ENCODE measurements at regions not wholly inside any gene's neighbourhood (a gene's known extent, or its start where the extent isn't known, plus 50 kb on each side); places are given as distances from the start of the nearest gene placed in this dataset.

DNA sequence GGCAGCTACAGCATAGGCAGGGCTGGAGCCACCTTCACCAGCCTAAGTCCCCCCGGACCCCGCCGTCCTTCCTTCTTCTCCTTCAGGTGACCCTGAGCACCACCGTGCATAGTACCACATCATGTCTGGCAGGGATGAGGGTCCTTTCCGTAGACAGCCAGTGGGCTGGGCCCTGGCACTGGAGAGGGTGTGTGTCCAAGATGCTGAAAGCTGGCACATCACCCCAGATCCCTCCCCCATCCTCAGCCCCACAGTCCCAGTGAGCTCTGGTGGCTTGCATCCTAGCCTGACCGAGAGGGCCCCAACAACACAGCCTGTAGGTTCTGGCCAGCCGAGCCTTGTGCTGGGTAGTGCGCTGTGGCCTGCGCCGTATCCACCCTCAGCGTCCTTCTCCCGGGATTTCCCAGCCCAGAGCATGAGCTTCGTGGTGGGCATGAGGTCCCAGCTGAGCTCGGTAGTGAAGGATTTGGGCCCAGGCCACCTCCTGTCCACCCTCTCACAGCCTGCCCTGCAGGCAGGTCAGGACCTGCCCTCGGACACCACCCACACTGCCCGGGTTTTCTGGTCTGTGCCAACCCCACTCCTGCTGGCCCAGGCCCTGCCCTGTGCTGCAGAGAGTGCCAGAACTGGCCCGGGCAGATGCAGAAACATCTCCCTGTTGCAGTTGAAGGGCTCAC lies 1124.3 kb downstream of the BRD1 start:
- Histone ChIP-seq H3K9me3 (no peaks in the 10 kb centered on the region), H3K4me1 (peaks cover 0 to 9% (median 0%) of the 10 kb centered on the region in 3 donors), H3K27me3 (no peaks in the 10 kb centered on the region), H3K36me3 (no peaks in the 10 kb centered on the region), H3K4me3 (no peak overlapping the region), H3K27ac (peak overlapping the region in 1 of 4 donors; percentile 16)
- no peak for DNase-seq
- WGBS, 2 donors: 77 to 84% methylated on average over 5 to 10 of the region's 17 CpGs
- intact Hi-C loops (cut with DNase I): no loop called here
- TF ChIP-seq CTCF (IDR thresholded peaks at IDR 0.05): no peak
- TF ChIP-seq POLR2A (IDR thresholded peaks at IDR 0.05): no peak

- Histone ChIP-seq H3K4me1 (peaks cover 0 to 9% (median 0%) of the 10 kb centered on the region in 3 donors), H3K27ac (peak overlapping the region in 1 of 4 donors; percentile 55), H3K27me3 (no peaks in the 10 kb centered on the region), H3K36me3 (no peaks in the 10 kb centered on the region), H3K9me3 (no peaks in the 10 kb centered on the region), H3K4me3 (no peak overlapping the region)
- TF ChIP-seq CTCF (IDR thresholded peaks at IDR 0.05) (no peak), POLR2A (IDR thresholded peaks at IDR 0.05) (no peak)
- intact Hi-C loops (cut with DNase I): no loop called here
- 62 to 73% methylated on average over 7 to 15 of the region's 26 CpGs for WGBS, 2 donors
- DNase-seq: no peak
Measured at GRCh38 chr22:48702573-48703264, 1125.0 kb downstream of the BRD1 start.

DNA sequence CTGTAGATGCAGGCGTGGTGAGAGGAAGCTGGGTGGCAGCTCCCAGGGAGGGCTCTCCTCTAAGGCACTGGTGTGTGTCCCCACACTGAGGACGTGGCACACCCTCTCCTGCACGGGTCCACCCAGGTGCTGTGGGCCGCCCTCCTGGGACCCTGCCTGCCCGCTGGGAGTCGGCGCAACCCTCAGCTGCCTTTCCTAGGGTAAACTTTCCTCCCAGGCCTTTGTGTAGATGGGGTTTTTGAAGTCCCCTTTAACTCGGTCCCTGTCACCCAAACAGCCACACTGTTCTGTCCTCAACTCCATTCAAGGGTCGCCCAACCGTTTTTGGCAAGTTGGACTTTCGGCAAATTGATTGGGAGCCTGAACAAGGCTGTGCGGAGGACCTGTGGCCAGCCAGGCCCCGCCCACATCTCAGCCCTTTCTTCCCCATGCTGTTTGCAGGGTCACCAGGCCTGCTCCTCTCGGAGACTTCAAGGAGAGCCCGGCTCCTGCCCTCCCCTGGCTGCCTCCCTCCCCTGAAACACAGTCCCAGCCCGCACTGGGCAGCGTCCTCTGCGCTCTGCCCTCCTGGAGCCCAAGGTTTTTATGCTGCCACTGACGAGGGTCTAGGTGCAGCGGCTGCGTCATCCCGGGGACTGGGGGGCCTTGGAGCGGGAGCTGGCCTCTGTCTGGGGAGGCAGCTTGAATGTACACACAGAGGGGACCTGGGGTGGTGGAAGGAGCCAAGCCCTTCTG lies 1126.2 kb downstream of the BRD1 start:
- no peaks in the 10 kb centered on the region for H3K36me3 ChIP-seq
- TF ChIP-seq CTCF (IDR thresholded peaks at IDR 0.05) (no peak), POLR2A (IDR thresholded peaks at IDR 0.05) (no peak)
- H3K4me3 ChIP-seq: no peak overlapping the region
- no peaks in the 10 kb centered on the region for H3K9me3 ChIP-seq
- no peak overlapping the region for H3K27ac ChIP-seq
- intact Hi-C loops (cut with DNase I): no loop called here
- no peak for DNase-seq
- H3K27me3 ChIP-seq: no peaks in the 10 kb centered on the region
- peaks cover 0 to 9% (median 0%) of the 10 kb centered on the region in 3 donors for H3K4me1 ChIP-seq
- 72 to 82% methylated on average over 5 to 9 of the region's 23 CpGs for WGBS, 2 donors

DNA sequence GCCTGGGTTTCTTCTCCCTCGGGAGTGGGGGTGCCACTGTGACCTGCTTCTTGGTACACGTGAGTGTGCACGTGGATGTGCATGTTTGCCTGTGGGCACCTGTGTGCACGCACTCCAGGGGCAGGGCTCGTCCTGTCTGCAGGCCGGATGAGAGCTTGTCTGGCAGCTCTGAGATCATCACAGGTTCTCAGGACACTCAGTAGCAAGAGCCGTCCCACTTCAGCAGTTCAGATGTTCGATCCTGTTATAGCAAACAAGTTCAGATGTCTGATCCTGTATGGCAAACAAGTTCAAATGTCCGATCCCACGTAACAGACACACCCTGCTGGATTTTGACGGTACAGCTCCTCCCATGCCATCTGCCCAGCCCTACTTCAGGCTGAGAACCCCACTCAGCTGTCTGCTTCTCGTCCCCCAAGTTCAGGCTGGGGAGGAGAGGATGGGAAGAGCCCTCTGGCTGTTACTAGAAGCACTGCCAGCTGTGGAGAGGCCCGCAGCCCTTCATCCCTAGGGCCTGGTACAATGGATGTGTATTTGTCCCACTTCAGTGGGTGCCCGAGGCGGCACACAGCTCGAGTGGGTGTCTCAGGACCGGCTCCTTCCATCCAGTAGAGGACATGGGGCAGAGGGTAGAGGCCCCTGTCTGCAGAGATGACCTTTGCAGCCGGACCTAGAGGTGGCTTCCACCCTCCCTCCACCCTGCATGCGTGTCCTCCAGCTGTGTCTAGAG lies 1126.9 kb downstream of the BRD1 start:
- no peak overlapping the region for H3K4me3 ChIP-seq
- intact Hi-C loops (cut with DNase I): no loop called here
- peaks cover 0 to 9% (median 0%) of the 10 kb centered on the region in 3 donors for H3K4me1 ChIP-seq
- no peaks in the 10 kb centered on the region for H3K9me3 ChIP-seq
- 58 to 72% methylated on average over 3 to 10 of the region's 19 CpGs for WGBS, 2 donors
- DNase-seq: no peak
- H3K27me3 ChIP-seq: no peaks in the 10 kb centered on the region
- H3K36me3 ChIP-seq: no peaks in the 10 kb centered on the region
- H3K27ac ChIP-seq: no peak overlapping the region
- TF ChIP-seq CTCF (IDR thresholded peaks at IDR 0.05) (no peak), POLR2A (IDR thresholded peaks at IDR 0.05) (no peak)

Data from esophagus squamous epithelium (tissue), 5 donors.